IMR-90 (cell line): ENCODE measurements at regions not wholly inside any gene's neighbourhood (a gene's known extent, or its start where the extent isn't known, plus 50 kb on each side); places are given as distances from the start of the nearest gene placed in this dataset.

Source experiments
- ATAC-seq: fragments of 200-7000 bp; cut with Tn5 transposase; 2 replicates; pipeline ENCODE4 v1.9.1; 2020; ENCODE audit warnings: low read depth, mild to moderate bottlenecking, moderate library complexity
- BruUV-seq: library from RNA; stranded (reverse); fragments of 400-500 nt; replicated peaks from 2 replicates; lab custom pipeline; 2021; lab: Mats Ljungman, UMichigan
- CTCF ChIA-PET: fragments of 300-600 bp; formaldehyde crosslinking; extraction: SDS; loops from one replicate; lab custom pipeline; 2021; ENCODE audit warnings: antibody characterized with exemption; lab: Yijun Ruan, JAX
- POLR2A ChIA-PET: fragments of 300-600 bp; sonication (Branson Sonifier 250); formaldehyde crosslinking; loops from one replicate; lab custom pipeline; 2022; ENCODE audit warnings: antibody characterized with exemption; ENCODE audit not compliant: unreplicated experiment; lab: Charles Lee
- DNase-seq: peaks from one replicate; pipeline ENCODE4 v3.0.0; 2013
- H2AFZ ChIP-seq: replicated peaks from 2 replicates; pipeline ENCODE3; 2013; ENCODE audit warnings: low read length, mild to moderate bottlenecking; ENCODE audit not compliant: poor library complexity
- H2AK5ac ChIP-seq: 2 replicates; pipeline ENCODE4 v1.6.1; 2013; ENCODE audit warnings: low read depth, low read length, inconsistent platforms
- H2AK9ac ChIP-seq: replicated peaks from 2 replicates; pipeline ENCODE3; 2013; ENCODE audit warnings: mild to moderate bottlenecking, low read depth, low read length, moderate library complexity; ENCODE audit not compliant: poor library complexity
- H2BK120ac ChIP-seq: 2 replicates; pipeline ENCODE4 v1.6.1; 2013; ENCODE audit warnings: low read depth, low read length, inconsistent platforms
- H2BK15ac ChIP-seq: 3 replicates; pipeline ENCODE4 v1.6.1; 2013; ENCODE audit warnings: low read depth, low read length, inconsistent platforms
- H2BK20ac ChIP-seq: 2 replicates; pipeline ENCODE4 v1.6.1; 2013; ENCODE audit warnings: low read depth, mild to moderate bottlenecking, inconsistent platforms, low read length, moderate library complexity
- H2BK5ac ChIP-seq: 2 replicates; pipeline ENCODE4 v1.6.1; 2013; ENCODE audit warnings: mild to moderate bottlenecking, low read depth, low read length, inconsistent platforms; ENCODE audit not compliant: poor library complexity, severe bottlenecking
- H3K14ac ChIP-seq: replicated peaks from 2 replicates; pipeline ENCODE4 v1.6.1; 2013; ENCODE audit warnings: low read depth, low read length, inconsistent platforms
- H3K18ac ChIP-seq: 2 replicates; pipeline ENCODE4 v1.6.1; 2013; ENCODE audit warnings: low read depth, low read length, control low read depth
- H3K23ac ChIP-seq: 2 replicates; pipeline ENCODE4 v1.6.1; 2013; ENCODE audit warnings: low read depth, low read length, inconsistent platforms
- H3K27ac ChIP-seq: 2 replicates; pipeline ENCODE4 v1.5.1; 2013; ENCODE audit warnings: mild to moderate bottlenecking, control low read depth, low read length; ENCODE audit not compliant: insufficient read depth
- H3K27me3 ChIP-seq: 2 replicates; pipeline ENCODE4 v1.6.1; 2013; ENCODE audit warnings: low read length; ENCODE audit not compliant: control insufficient read depth, insufficient read depth
- H3K36me3 ChIP-seq: 2 replicates; pipeline ENCODE4 v1.6.1; 2013; ENCODE audit warnings: low read length, mixed read lengths; ENCODE audit not compliant: control insufficient read depth, insufficient read depth
- H3K4ac ChIP-seq: 2 replicates; pipeline ENCODE4 v1.6.1; 2013; ENCODE audit warnings: low read depth, low read length, inconsistent platforms
- H3K4me1 ChIP-seq: 2 replicates; pipeline ENCODE4 v1.6.1; 2013; ENCODE audit warnings: low read length, mixed read lengths; ENCODE audit not compliant: control insufficient read depth, insufficient read depth
- H3K4me2 ChIP-seq: 2 replicates; pipeline ENCODE4 v1.6.1; 2013; ENCODE audit warnings: low read depth, mild to moderate bottlenecking, control low read depth, low read length, moderate library complexity
- H3K4me3 ChIP-seq: 2 replicates; pipeline ENCODE4 v1.5.1; 2013; ENCODE audit warnings: low read depth, mild to moderate bottlenecking, control low read depth, low read length, moderate library complexity; ENCODE audit not compliant: insufficient read depth
- H3K56ac ChIP-seq: 2 replicates; pipeline ENCODE4 v1.6.1; 2013; ENCODE audit warnings: low read length, inconsistent platforms; ENCODE audit not compliant: insufficient read depth; ENCODE audit errors: extremely low read depth
- H3K79me1 ChIP-seq, 2 experiments: 2 replicates each; pipeline ENCODE4 v1.6.1; 2013; ENCODE audit warnings: low read length in 2 of 2, inconsistent platforms in 1 of 2, low read depth in 1 of 2
- H3K9ac ChIP-seq: 2 replicates; pipeline ENCODE4 v1.6.1; 2013; ENCODE audit warnings: low read depth, low read length, control low read depth
- H3K9me1 ChIP-seq: 2 replicates; pipeline ENCODE4 v1.6.1; 2013; ENCODE audit warnings: low read length, inconsistent platforms; ENCODE audit not compliant: insufficient read depth
- H3K9me3 ChIP-seq: 2 replicates; pipeline ENCODE4 v1.6.1; 2013; ENCODE audit warnings: low read length; ENCODE audit not compliant: control insufficient read depth, insufficient read depth
- H4K20me1 ChIP-seq: 2 replicates; pipeline ENCODE4 v1.6.1; 2013; ENCODE audit warnings: low read length, inconsistent platforms; ENCODE audit not compliant: insufficient read depth
- H4K5ac ChIP-seq: 2 replicates; pipeline ENCODE4 v1.6.1; 2013; ENCODE audit warnings: mild to moderate bottlenecking, low read depth, low read length, control low read depth
- H4K8ac ChIP-seq, 2 experiments: 2 replicates each; pipeline ENCODE4 v1.6.1; 2013; ENCODE audit warnings: low read depth in 2 of 2, low read length in 2 of 2, control low read depth in 1 of 2, inconsistent platforms in 1 of 2
- H4K91ac ChIP-seq: 2 replicates; pipeline ENCODE4 v1.6.1; 2013; ENCODE audit warnings: low read depth, low read length, inconsistent platforms; ENCODE audit not compliant: insufficient read depth
- CEBPB ChIP-seq: IDR thresholded peaks from 2 replicates; pipeline ENCODE4 v1.6.1; 2012; ENCODE audit warnings: low read depth, low read length, improper control_type of control experiment
- FOS ChIP-seq: fragments of 150-350 bp; IDR thresholded peaks from 2 replicates; pipeline ENCODE4 v1.6.1; 2016; ENCODE audit warnings: low read depth, low read length
- MAFK ChIP-seq: IDR thresholded peaks from 2 replicates; pipeline ENCODE4 v1.6.1; 2012; ENCODE audit warnings: low read depth, low read length, improper control_type of control experiment
- MAZ ChIP-seq: IDR thresholded peaks from 2 replicates; pipeline ENCODE4 v1.6.1; 2012; ENCODE audit warnings: low read depth, mild to moderate bottlenecking, low read length, improper control_type of control experiment, moderate library complexity, borderline replicate concordance
- MXI1 ChIP-seq: IDR thresholded peaks from 2 replicates; pipeline ENCODE4 v1.6.1; 2012; ENCODE audit warnings: low read depth, mild to moderate bottlenecking, low read length, moderate library complexity, borderline replicate concordance
- RAD21 ChIP-seq: IDR thresholded peaks from 2 replicates; pipeline ENCODE4 v1.6.1; 2012; ENCODE audit warnings: low read length, improper control_type of control experiment
- RCOR1 ChIP-seq: IDR thresholded peaks from 2 replicates; pipeline ENCODE4 v1.6.1; 2012; ENCODE audit warnings: mild to moderate bottlenecking, low read length, improper control_type of control experiment; ENCODE audit not compliant: insufficient replicate concordance
- SMC3 ChIP-seq: fragments of 150-350 bp; IDR thresholded peaks from 2 replicates; pipeline ENCODE4 v1.6.1; 2016; ENCODE audit warnings: low read depth, mild to moderate bottlenecking, antibody characterized with exemption, low read length, moderate library complexity
- USF2 ChIP-seq: fragments of 150-350 bp; IDR thresholded peaks from 2 replicates; pipeline ENCODE4 v1.6.1; 2017; ENCODE audit warnings: mild to moderate bottlenecking, antibody characterized with exemption, low read length, low read depth
- WGBS, 2 experiments: methylation state at CpG; one replicate each; pipeline versions ENCODE4 v1.1.5 to v1.1.7; 2013; ENCODE audit warnings: missing lambda C conversion rate in 2 of 2; ENCODE audit not compliant: insufficient read length in 1 of 2; ENCODE audit errors: extremely low coverage in 2 of 2; 5-methylcytosine and 5-hydroxymethylcytosine counted together
- dilution Hi-C: fragments of 300-500 bp; cut with HindIII; formaldehyde crosslinking; loops from one replicate; pipeline ENCODE4 v1.14.3; 2018; ENCODE audit warnings: low sequenced_read_pairs; ENCODE audit not compliant: unreplicated experiment
- in situ Hi-C: fragments of 300-500 bp; cut with MboI; formaldehyde crosslinking; loops from 3 replicates; pipeline ENCODE4 v1.14.3; 2019; ENCODE audit warnings: low sequenced_read_pairs, inconsistent platforms, mixed read lengths
- intact Hi-C: fragments of 100-400 bp; cut with micrococcal nuclease; formaldehyde crosslinking; loops from 2 replicates; pipeline ENCODE4 v1.10.0; 2022

GRCh38 chr7:91345449-91345848 lies 81.2 kb downstream of the FZD1 start:
- no peak overlapping the region for H3K14ac ChIP-seq
- in situ Hi-C loops, result no loop called here
- dilution Hi-C loops, result no loop called here

More at GRCh38 chr7:91345449-91345848, 81.2 kb downstream of the FZD1 start:
- POLR2A ChIA-PET, result no interaction called here
- Histone ChIP-seq H3K4me1 (no peaks in the 10 kb centered on the region; the same call in 1 of the 2 replicates), H2BK5ac (no peak overlapping the region), H3K56ac (no peak overlapping the region), H4K8ac (no peak overlapping the region), H2BK20ac (no peak overlapping the region), H3K4me2 (no peak overlapping the region), H2AK5ac (no peak overlapping the region), H2AK9ac (no peak overlapping the region), H3K9me1 (no peaks in the 10 kb centered on the region), H3K27ac (no peak overlapping the region), H3K9me3 (no peaks in the 10 kb centered on the region), H2AFZ (no peak overlapping the region), H4K5ac (no peak overlapping the region), H3K23ac (no peak overlapping the region), H3K36me3 (no peaks in the 10 kb centered on the region), H3K79me1 (no peaks in the 10 kb centered on the region), H2BK15ac (no peak overlapping the region), H3K18ac (no peak overlapping the region), H3K9ac (no peak overlapping the region), H3K4ac (no peak overlapping the region), H4K20me1 (no peaks in the 10 kb centered on the region), H2BK120ac (no peak overlapping the region), H3K27me3 (peaks cover 14% of the 10 kb centered on the region), H3K4me3 (no peak overlapping the region), H4K91ac (no peak overlapping the region)
- WGBS, 2 experiments, result no CpG with 5 or more reads among the region's 1 CpG
- ATAC-seq (no peak), DNase-seq (no peak)
- TF ChIP-seq MAFK, result no peak
- TF ChIP-seq MXI1, result no peak
- no peak for TF ChIP-seq SMC3
- no peak for TF ChIP-seq RCOR1
- TF ChIP-seq RAD21, result no peak
- no peak for TF ChIP-seq FOS
- no peak for TF ChIP-seq USF2
- no peak for TF ChIP-seq CEBPB
- TF ChIP-seq MAZ, result no peak
- BruUV-seq, result no TSS peak
- intact Hi-C loops, result no loop called here
- CTCF ChIA-PET, result no interaction called here
